Lower leg skin (tissue), 3 donors: ENCODE measurements at regions not wholly inside any gene's neighbourhood (a gene's known extent, or its start where the extent isn't known, plus 50 kb on each side); places are given as distances from the start of the nearest gene placed in this dataset.

Experiments used
- POLR2A ChIP-seq, 2 donors: fragments of 450-650 bp; IDR thresholded peaks; one replicate each; pipeline ENCODE4 v1.6.1; 2016 to 2017; ENCODE audit warnings: antibody characterized with exemption in 2 of 2, mild to moderate bottlenecking in 1 of 2, moderate library complexity in 1 of 2
- TF ChIP-seq, protein P1 (sequence below), 3 donors: fragments of 450-650 bp; IDR thresholded peaks; one replicate each; pipeline ENCODE4 v1.5.1; 2016; ENCODE audit warnings: antibody characterized with exemption in 3 of 3, mild to moderate bottlenecking in 3 of 3, moderate library complexity in 2 of 3

DNA sequence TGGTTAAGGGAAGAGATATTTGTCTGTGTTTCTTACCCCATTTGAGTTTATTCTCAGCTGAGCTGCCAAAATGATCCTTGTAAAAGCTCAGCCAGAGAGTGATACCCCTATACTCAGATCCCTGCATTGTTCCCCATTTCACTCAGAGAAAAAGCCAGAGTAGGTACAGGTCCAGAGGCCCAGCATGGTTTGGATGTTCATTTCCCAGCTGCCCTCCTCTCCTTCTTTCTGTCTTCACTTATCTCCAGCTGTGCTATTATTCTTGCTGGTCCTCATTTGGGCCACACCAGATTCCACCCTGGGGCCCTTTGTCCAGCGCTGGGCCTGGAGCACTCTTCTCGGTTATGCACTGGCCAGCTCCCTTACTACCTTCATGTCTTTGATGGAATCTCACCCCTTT, 187.7 kb downstream of the CHRM3 start:
- TF ChIP-seq, protein P1, sequence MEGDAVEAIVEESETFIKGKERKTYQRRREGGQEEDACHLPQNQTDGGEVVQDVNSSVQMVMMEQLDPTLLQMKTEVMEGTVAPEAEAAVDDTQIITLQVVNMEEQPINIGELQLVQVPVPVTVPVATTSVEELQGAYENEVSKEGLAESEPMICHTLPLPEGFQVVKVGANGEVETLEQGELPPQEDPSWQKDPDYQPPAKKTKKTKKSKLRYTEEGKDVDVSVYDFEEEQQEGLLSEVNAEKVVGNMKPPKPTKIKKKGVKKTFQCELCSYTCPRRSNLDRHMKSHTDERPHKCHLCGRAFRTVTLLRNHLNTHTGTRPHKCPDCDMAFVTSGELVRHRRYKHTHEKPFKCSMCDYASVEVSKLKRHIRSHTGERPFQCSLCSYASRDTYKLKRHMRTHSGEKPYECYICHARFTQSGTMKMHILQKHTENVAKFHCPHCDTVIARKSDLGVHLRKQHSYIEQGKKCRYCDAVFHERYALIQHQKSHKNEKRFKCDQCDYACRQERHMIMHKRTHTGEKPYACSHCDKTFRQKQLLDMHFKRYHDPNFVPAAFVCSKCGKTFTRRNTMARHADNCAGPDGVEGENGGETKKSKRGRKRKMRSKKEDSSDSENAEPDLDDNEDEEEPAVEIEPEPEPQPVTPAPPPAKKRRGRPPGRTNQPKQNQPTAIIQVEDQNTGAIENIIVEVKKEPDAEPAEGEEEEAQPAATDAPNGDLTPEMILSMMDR (IDR thresholded peaks at IDR 0.05), result no peak
- TF ChIP-seq POLR2A (IDR thresholded peaks at IDR 0.05), result no peak
